ENCODE measurements at regions not wholly inside any gene's neighbourhood (a gene's known extent, or its start where the extent isn't known, plus 50 kb on each side); places are given as distances from the start of the nearest gene placed in this dataset.

GRCh38 chr12:105943525-105943924 lies 195.2 kb downstream of the NUAK1 start:
- no peak for DNase-seq (ENCODE audit: extremely low spot score)
- Histone ChIP-seq H3K27me3 (no peaks in the 10 kb centered on the region), H3K9me3 (no peaks in the 10 kb centered on the region), H3K27ac (replicated peaks in 1 of 4) (no peak overlapping the region), H3K4me1 (no peaks in the 10 kb centered on the region), H3K4me3 (no peak overlapping the region), H3K36me3 (no peaks in the 10 kb centered on the region)
- intact Hi-C loops (cut with DNase I) = no loop called here
- WGBS = 100% methylated on average over 1 of the region's 1 CpG
- TF ChIP-seq POLR2AphosphoS5 (IDR thresholded peaks at IDR 0.05) = no peak
- no peak for TF ChIP-seq POLR2A (IDR thresholded peaks at IDR 0.05; ENCODE audit: low read depth)
- no peak for TF ChIP-seq CTCF (IDR thresholded peaks at IDR 0.05)
- no peak for TF ChIP-seq EP300 (IDR thresholded peaks at IDR 0.05)

DNA sequence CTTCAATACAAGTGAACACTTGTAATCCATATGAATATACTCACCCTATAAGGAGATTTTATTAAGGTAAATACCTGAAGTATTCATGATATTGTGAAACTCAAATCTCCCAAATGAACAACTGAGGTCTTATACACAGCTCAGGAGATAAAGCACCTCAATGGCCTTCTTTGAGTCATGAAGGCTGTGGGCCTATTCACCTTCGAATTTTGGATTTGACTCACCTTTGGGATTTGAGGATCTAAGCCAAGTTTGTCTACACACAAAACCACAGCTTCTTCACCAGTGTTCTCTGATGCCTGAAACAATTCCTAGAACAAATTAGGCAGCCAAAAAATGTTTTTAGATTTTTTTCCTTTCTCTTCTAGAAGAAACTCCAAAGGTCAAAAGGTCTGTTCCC lies 194.1 kb downstream of the NUAK1 start:
- no peak overlapping the region for H3K4me3 ChIP-seq
- no peaks in the 10 kb centered on the region for H3K9me3 ChIP-seq
- no peak overlapping the region for H3K27ac ChIP-seq (replicated peaks in 1 of 4)
- no peaks in the 10 kb centered on the region for H3K36me3 ChIP-seq
- TF ChIP-seq POLR2AphosphoS5 (IDR thresholded peaks at IDR 0.05) (no peak), POLR2A (IDR thresholded peaks at IDR 0.05; ENCODE audit: low read depth) (no peak), EP300 (IDR thresholded peaks at IDR 0.05) (no peak), CTCF (IDR thresholded peaks at IDR 0.05) (no peak)
- DNase-seq (ENCODE audit: extremely low spot score) = no peak
- intact Hi-C loops (cut with DNase I) = no loop called here
- no peaks in the 10 kb centered on the region for H3K27me3 ChIP-seq
- H3K4me1 ChIP-seq = no peaks in the 10 kb centered on the region
- 69% methylated on average over 1 of the region's 1 CpG for WGBS

DNA sequence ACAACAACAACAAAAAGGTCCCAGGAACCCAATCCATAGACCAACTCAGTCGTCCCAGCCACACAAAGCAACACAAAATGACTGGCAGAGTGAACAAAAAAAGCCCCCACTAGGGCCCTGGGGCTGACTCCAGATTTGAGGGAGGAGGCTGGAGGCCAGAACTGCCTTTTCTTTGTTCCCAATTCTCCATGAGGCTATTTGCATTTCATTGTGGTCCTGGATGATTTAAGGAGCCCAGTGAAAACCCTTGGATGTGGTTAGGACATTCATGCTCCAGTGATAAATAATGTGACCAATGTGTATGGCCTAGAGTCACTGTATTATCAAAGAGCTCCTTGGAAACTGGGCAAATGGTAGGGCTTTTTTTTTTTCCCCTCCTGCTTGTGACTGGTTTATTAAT lies 192.9 kb downstream of the NUAK1 start:
- DNase-seq (ENCODE audit: extremely low spot score) = no peak
- H3K4me1 ChIP-seq = no peaks in the 10 kb centered on the region
- no peak overlapping the region for H3K4me3 ChIP-seq
- intact Hi-C loops (cut with DNase I) = no loop called here
- 88% methylated on average over 1 of the region's 1 CpG for WGBS
- H3K27ac ChIP-seq (replicated peaks in 1 of 4) = no peak overlapping the region
- no peak for TF ChIP-seq POLR2A (IDR thresholded peaks at IDR 0.05; ENCODE audit: low read depth)
- no peak for TF ChIP-seq CTCF (IDR thresholded peaks at IDR 0.05)
- TF ChIP-seq EP300 (IDR thresholded peaks at IDR 0.05) = no peak
- TF ChIP-seq POLR2AphosphoS5 (IDR thresholded peaks at IDR 0.05) = no peak
- H3K36me3 ChIP-seq = no peaks in the 10 kb centered on the region
- H3K9me3 ChIP-seq = no peaks in the 10 kb centered on the region
- no peaks in the 10 kb centered on the region for H3K27me3 ChIP-seq

GRCh38 chr12:105946493-105946901 lies 192.3 kb downstream of the NUAK1 start:
- H3K9me3 ChIP-seq = no peaks in the 10 kb centered on the region
- no peaks in the 10 kb centered on the region for H3K36me3 ChIP-seq
- H3K27ac ChIP-seq (replicated peaks in 1 of 4) = no peak overlapping the region
- WGBS = 92% methylated on average over 2 of the region's 2 CpGs
- intact Hi-C loops (cut with DNase I) = no loop called here
- no peak for DNase-seq (ENCODE audit: extremely low spot score)
- H3K4me1 ChIP-seq = no peaks in the 10 kb centered on the region
- TF ChIP-seq EP300 (IDR thresholded peaks at IDR 0.05) = no peak
- TF ChIP-seq POLR2AphosphoS5 (IDR thresholded peaks at IDR 0.05) = no peak
- TF ChIP-seq CTCF (IDR thresholded peaks at IDR 0.05) = no peak
- no peak for TF ChIP-seq POLR2A (IDR thresholded peaks at IDR 0.05; ENCODE audit: low read depth)
- H3K4me3 ChIP-seq = no peak overlapping the region
- no peaks in the 10 kb centered on the region for H3K27me3 ChIP-seq

DNA sequence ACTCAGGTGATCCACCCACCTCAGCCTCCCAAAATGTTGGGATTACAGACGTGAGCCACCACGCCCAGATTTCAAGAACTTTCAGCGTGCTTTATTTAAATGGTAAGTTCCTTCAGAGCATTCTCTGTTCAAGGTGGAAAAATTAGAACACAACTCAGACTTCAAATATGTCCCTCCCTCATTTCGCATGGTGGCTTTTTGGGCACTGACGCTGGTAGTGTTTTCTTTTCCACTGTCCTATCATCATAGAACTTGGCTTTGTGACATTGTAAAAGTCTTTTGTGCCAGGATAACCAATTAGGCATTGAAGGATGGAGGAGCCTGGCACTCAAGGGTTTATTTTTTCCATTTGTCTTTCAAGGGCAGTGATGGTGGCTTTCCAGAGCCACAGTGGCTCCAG lies 190.8 kb downstream of the NUAK1 start:
- H3K9me3 ChIP-seq = no peaks in the 10 kb centered on the region
- no peak overlapping the region for H3K4me3 ChIP-seq
- H3K36me3 ChIP-seq = no peaks in the 10 kb centered on the region
- H3K27me3 ChIP-seq = no peaks in the 10 kb centered on the region
- H3K4me1 ChIP-seq = no peaks in the 10 kb centered on the region
- no peak for DNase-seq (ENCODE audit: extremely low spot score)
- H3K27ac ChIP-seq (replicated peaks in 1 of 4) = no peak overlapping the region
- no peak for TF ChIP-seq CTCF (IDR thresholded peaks at IDR 0.05)
- no peak for TF ChIP-seq EP300 (IDR thresholded peaks at IDR 0.05)
- TF ChIP-seq POLR2A (IDR thresholded peaks at IDR 0.05; ENCODE audit: low read depth) = no peak
- TF ChIP-seq POLR2AphosphoS5 (IDR thresholded peaks at IDR 0.05) = no peak
- intact Hi-C loops (cut with DNase I) = no loop called here
- WGBS = 89% methylated on average over 5 of the region's 5 CpGs

Measured in esophagus muscularis mucosa (tissue), 4 donors.